Kasumi-1 (cell line): ENCODE measurements at regions not wholly inside any gene's neighbourhood (a gene's known extent, or its start where the extent isn't known, plus 50 kb on each side); places are given as distances from the start of the nearest gene placed in this dataset.

ENCODE experiments used
- DNase-seq, 2 experiments: peaks; one replicate each; lab custom pipeline; 2025; lab: John Stamatoyannopoulos, UW

DNA sequence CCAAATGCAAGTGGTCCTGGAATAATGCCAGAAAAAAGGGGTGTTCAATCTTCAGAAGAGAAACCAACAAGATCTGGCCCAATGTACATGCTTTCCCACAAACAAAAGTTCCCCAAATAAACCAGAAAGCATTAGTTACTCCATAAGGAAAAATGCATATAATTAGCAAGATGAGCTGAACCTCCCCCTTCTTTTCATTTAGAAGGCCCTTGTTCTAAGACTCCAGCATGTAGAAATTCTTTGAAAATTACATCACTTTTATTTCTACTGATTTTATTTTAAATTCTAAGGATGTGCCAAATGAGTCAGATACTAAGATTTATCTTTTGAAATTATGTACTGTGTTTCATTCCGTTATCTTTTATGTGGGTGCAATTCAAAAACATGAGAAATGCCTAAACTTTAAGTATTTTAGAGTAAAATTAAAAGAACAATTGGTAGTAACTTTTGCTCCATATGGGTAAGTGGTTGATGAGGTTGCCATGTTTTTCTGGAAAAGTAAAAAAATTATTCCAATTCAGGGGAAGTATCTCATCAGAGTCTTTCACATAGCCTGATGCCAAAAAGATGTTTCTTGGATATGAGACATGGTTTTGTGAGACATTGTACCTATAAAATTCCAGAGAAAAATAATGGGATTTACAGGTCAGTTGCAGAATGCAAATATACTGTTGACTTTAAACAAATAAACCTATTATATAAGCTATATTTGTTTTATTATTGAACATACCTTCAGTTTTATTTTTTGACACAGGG lies 106.5 kb upstream of the CCDC112 start:
- DNase-seq = no peak

DNA sequence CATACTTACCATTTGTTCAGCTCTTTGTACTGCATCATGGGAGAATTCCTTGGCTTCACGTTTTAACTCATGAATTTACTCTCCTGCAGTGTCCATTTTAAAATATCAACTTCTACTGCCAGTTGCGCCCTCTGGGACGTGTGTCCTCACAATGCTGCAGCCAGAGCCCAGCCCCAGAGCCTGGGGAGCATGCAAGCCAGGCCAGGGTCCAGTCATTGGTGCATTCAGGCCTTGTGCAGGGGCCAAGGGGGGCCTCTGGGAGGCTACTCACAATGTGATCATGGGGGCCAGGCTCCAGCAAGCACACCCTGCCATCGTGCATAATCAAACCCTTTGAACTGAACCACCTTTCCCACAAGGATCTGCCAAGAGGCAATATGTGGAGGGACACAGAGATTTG lies 105.6 kb upstream of the CCDC112 start:
- DNase-seq = no peak

DNA sequence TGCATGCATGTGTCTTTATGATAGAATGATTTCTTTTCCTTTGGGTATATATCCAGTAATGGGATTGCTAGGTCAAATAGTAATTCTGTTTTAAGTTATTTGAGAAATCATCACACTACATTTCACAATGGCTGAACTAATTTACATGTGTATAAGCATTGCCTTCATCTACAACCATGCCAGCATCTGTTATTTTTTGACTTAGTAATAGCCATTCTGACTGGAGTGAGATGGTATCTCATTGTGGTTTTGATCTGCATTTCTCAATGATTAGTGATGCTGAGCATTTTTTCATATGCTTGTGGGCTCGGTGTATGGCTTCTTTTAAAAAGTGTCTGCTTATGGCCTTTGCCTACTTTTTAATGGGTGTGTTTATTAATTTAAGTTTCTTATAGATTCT lies 102.3 kb upstream of the CCDC112 start:
- DNase-seq = no peak

- DNase-seq = no peak
These were observed 100.2 kb upstream of the CCDC112 start for GRCh38 chr5:115396688-115397087.

DNA sequence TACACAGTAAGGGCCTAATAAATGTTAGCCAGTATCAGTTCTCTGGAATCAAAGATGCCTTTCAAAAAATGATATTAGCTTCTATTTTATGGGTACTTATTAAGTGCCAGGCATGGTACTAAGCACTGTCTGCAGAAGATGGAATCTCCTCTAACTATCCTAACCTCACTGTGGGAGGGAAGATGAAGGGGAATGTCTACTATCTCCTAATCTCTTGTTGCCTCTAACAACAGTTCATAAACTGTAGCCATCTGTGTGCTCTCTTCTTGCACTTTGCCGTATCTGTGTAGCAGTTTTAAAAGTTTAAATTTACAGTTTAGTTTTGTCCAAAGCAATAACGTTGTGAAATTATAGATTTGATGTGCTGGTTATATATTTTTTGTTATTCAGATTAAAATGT lies 99.6 kb upstream of the CCDC112 start:
- DNase-seq = no peak

- DNase-seq = no peak
These were observed 98.1 kb upstream of the CCDC112 start for GRCh38 chr5:115394531-115394930.

DNA sequence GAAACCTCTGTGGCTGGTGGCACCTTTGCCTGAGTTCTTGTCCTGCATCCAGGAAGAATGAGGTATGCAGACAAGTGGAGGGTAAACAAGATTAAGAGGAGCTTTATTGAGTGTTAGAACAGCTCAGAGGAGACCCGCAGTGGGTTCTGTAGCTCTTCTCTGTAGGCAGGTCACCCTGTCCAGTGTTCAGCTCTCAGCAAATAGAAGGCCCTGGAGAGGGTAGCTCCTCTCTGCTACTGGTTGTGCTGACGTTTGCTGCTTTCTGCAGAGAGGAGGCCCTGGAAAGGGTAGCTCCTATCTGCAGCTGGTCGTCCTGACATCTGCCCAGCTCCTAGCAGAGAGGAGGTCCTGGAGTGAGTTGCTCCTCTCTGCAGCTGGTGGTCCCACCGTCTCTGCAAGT lies 96.8 kb upstream of the CCDC112 start:
- DNase-seq = no peak

DNA sequence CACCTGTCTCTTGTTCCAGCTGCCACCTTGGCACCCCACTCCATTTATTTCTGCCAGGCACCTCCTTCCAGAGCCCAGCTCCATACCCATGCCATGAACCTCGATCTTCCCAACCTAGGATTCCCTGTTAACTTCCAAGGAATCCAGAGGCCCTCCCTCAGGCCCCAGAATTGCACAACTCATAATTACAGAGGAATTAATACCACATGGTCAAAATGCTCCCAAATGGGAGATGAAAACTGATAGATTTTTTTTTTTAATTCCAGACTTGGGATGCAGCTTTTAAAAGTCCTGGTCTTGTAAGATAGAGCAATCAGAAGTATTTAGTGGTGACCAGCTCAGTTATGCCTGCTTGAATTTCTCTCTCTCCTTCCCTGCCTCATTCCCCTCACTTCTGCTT lies 96.2 kb upstream of the CCDC112 start:
- DNase-seq = no peak

DNA sequence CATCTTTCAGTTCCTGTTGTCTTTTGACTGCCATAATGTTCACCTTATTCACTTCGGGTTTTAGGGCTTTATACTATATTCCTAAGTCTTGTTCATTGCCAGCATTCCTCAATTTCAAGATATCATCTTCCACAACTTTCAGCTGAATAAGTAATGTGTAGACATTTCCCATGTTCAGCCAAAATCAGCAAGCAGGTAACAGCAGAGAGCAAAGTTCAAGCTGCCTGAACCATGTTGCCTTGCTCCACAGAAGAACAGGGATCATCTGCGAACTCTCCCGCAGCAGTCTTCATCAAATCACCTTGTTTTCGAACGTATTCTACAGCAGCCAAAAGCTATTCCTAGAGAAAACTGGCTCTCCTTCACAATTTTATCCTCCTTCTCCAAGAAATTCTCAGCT lies 95.3 kb upstream of the CCDC112 start:
- DNase-seq = no peak

DNA sequence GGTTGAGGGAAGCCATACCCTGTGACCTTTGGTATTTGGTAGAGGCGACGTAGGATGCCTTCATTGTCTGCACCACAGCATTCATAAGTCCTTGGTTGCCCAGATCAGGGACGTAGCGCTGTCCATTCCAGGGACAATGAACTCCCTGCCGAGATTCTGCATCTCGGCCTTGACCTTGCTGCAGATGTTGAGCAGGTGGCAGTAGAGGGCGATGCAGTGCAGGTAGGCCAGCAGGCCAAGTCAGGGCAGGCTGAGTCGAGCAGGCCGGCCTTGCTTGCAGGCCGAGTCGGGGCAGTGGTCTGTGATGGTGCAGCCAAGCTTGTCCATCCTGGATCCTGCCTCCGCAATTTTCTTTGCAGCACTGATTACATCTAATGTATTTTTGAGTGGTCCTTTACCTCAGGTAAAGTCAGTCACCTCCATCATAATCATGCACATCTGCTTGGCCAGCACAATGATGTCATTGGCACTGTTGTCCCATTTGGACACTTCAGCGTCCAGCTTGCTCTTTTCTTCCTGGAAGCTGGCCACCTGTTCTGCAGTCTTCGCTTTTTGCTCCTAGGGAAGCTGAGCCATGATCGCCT lies 93.4 kb upstream of the CCDC112 start:
- no peak for DNase-seq

DNA sequence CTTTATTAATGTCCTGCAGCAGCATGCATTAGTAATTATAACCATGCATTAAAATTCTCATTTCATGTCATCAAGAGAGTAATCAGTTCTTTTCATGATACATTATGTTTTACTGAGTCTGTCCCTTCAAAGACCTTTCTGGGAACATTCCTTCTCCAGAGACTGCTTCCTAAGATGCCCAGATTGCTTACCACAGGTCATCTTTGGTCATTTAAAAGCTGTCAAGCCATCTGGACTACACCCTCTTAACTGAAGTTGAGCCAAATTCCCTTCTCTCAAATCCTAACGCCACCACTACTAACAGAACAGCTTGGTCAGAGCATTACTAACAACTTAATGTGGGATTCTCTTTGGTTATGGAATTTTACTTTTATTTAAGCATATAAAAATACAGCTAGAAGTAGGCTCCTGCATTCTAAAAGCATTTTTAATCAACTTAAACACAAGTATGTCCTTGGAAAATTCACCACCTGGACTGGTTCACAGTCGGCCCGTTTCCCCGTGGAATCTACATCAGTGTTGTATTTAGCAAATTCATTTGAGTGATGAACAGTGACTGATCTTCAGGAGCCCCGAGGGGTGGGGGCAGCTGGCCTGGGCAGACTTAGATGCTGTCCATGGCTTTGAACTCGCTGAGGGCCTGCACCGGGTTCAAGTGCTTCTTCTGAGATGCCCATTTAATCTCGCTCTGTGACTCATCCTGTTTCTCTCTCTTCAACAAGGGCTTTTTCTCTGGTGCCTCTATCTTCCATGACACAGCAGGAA lies 92.8 kb upstream of the CCDC112 start:
- DNase-seq = no peak

GRCh38 chr5:115388240-115388639 lies 91.8 kb upstream of the CCDC112 start:
- no peak for DNase-seq

DNA sequence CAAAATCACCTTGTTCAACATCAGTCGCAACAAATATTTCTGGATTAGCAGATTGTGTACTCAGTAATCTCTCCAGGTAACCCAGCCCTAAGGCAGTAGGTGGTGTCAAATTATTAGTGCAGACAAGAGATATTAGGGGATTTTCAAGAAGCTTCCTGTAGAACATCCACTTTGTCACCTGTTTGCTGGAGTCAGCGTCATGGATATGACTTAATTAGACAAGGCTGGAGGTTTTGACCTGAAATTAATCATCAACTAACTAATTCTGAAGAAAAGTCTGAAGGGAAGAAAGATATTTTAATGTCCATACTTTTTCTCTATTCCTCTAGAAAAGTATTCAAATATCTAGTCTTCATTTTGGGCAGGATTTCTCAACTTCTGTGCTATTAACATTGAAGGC lies 91.4 kb upstream of the CCDC112 start:
- DNase-seq = no peak

- DNase-seq = no peak
These were observed 90.2 kb upstream of the CCDC112 start for GRCh38 chr5:115386657-115387056.

DNA sequence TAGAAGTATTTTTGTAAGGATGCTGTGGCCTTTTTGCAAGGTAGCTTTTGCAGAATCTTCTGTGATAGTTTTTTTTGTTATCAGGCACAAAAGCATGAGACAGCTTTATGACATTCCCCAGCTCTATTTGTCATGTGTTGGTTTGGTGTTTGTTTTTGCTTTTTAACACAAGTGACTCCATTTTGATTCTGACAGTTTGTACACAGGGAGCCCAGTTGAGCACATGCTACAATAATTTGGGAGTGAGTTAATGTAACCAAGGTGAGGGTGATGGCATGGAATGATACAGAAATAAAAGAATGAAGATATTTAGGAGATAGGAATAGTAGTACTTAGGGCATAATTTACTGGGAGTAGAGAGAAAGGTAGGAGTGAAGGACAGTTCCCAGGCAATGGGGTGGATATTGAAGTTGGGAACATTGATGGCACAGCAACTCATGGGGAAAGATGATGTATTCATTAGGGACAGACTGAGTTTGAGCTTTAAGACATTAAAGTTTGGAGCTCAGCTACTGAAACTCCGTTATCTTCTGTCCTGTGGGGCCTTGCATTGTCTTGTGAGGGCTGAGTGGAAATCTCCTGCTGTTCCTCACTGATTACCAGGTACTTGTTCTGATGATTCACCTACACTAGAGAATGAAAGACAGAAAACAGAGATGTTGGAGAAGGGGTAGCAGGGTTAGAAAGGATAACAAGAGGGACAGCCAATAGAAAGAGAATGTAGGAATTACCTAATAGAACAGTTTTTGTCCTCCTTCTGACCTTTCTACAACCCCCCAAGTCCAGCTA lies 88.3 kb upstream of the CCDC112 start:
- DNase-seq = no peak

DNA sequence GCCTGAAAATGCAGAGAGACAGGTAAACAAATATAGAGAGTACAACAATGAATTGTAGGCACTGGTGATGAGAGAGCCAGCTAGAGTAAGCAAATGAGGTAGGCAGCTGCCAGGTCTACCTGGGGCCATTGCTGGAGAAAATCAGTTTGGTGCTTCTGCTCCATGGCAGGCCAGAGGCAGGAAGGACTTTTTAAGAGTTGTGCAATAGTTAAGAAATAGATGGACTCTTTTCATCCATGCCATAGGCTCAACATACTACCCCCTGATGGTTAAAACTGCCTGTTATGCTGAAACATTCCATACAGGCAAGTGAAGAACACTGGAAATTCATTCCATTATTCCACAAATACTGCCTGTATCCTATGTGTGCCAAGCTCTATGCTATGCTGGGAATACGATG lies 86.5 kb upstream of the CCDC112 start:
- no peak for DNase-seq

DNA sequence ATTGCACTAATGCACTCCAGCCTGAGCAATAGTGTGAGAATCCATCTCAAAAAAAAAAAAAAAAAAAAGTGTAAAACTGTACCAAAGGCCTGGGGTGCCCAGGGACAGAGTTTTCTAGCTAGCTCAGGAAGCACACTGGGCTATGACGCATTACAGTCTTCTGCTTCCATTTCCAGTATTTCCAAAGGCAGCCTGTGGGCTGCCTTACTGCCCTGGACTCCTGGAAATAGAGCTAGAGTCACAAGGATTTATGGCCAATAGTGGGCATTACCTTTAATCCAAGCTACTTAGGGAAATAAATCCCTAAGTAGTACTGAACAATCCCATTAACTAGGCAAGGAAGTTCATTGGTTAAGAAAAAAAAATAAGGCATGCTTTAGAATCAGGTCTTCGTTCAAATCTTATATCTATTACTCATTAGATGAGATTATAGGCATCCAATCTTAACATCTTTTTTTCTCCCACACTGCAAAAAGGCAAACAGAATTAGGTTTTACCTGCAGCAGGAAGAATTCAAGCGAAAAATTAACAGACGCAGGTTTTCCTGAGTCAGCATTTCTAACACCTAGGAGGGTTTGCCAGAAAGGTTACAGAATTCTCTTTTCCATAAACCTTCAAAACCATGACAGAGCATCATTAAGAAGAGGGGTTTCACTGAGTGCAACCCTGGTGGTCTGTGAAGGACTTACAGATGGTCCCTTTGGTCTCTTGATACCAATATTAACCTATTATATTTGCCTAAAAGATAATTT lies 85.6 kb upstream of the CCDC112 start:
- no peak for DNase-seq

GRCh38 chr5:115379622-115380344 lies 83.3 kb upstream of the CCDC112 start:
- DNase-seq = peak in 1 of 2 experiments; percentile 1

DNA sequence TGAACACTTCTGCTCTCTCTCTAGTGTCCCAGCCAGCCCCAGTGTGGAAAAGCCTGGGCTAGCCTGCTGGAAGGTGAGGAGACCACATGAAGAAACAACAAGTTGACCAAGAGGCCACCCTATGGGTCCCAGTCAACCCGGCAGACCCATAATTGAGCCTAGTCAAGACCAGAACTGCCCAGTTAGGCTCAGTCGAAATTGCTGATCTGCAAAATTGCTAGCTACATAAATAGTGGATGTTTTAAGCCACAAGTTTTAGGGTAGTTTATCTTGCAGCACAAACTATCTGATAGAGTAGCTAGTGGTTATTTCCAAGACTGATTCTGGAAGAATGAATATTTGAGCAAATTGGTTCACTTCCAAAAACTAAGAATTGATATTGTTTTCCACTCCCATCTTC lies 82.3 kb upstream of the CCDC112 start:
- no peak for DNase-seq

GRCh38 chr5:115377468-115378217 lies 81.2 kb upstream of the CCDC112 start:
- no peak for DNase-seq
